OCI-LY1 (cell line): ENCODE measurements at regions not wholly inside any gene's neighbourhood (a gene's known extent, or its start where the extent isn't known, plus 50 kb on each side); places are given as distances from the start of the nearest gene placed in this dataset.

Experiments
- H2AFZ ChIP-seq: fragments of 200-600 bp; sonication (generic), shearing (Covaris generic); 2 replicates; pipeline ENCODE4 v1.6.0; 2014; ENCODE audit warnings: antibody characterized with exemption, mild to moderate bottlenecking, low read length
- H3F3A ChIP-seq: fragments of 200-600 bp; sonication (generic), shearing (Covaris generic); 2 replicates; pipeline ENCODE4 v1.6.0; 2014; ENCODE audit warnings: mild to moderate bottlenecking, antibody characterized with exemption, low read length, moderate library complexity; ENCODE audit not compliant: insufficient read depth
- H3K27ac ChIP-seq: fragments of 200-600 bp; sonication (generic); 2 replicates; pipeline ENCODE4 v1.5.1; 2014; ENCODE audit warnings: low read length, mixed run types, mild to moderate bottlenecking, low read depth; ENCODE audit not compliant: poor library complexity, severe bottlenecking
- H3K27me3 ChIP-seq: fragments of 200-600 bp; sonication (generic); 2 replicates; pipeline ENCODE4 v1.6.0; 2014; ENCODE audit warnings: antibody characterized with exemption, mild to moderate bottlenecking, low read length, moderate library complexity; ENCODE audit not compliant: insufficient read depth
- H3K36me3 ChIP-seq: fragments of 200-600 bp; sonication (generic); 2 replicates; pipeline ENCODE4 v1.6.1; 2014; ENCODE audit warnings: mild to moderate bottlenecking, antibody characterized with exemption, low read length, moderate library complexity, mixed read lengths; ENCODE audit not compliant: insufficient read depth
- H3K4me1 ChIP-seq: fragments of 200-600 bp; sonication (generic); 2 replicates; pipeline ENCODE4 v1.5.1; 2014; ENCODE audit warnings: mild to moderate bottlenecking, low read length, moderate library complexity; ENCODE audit not compliant: insufficient read depth, severe bottlenecking
- H3K4me2 ChIP-seq: fragments of 200-600 bp; sonication (generic), shearing (Covaris generic); 2 replicates; pipeline ENCODE4 v1.6.1; 2014; ENCODE audit warnings: low read length
- H3K4me3 ChIP-seq: fragments of 200-600 bp; sonication (generic); 2 replicates; pipeline ENCODE4 v1.5.1; 2014; ENCODE audit warnings: low read length, low read depth, mild to moderate bottlenecking, mixed read lengths; ENCODE audit not compliant: poor library complexity, severe bottlenecking
- H3K79me2 ChIP-seq: fragments of 200-600 bp; shearing (Covaris generic); 2 replicates; pipeline ENCODE4 v1.6.1; 2016; ENCODE audit warnings: mixed run types, low read length, mixed read lengths; ENCODE audit not compliant: insufficient read depth
- H3K9ac ChIP-seq: fragments of 200-600 bp; sonication (generic), shearing (Covaris generic); 2 replicates; pipeline ENCODE4 v1.6.1; 2014; ENCODE audit warnings: mild to moderate bottlenecking, low read length, mixed read lengths
- H3K9me2 ChIP-seq: fragments of 200-600 bp; sonication (generic), shearing (Covaris generic); 2 replicates; pipeline ENCODE4 v1.6.1; 2014; ENCODE audit warnings: low read depth, mild to moderate bottlenecking, low read length, mixed read lengths
- H3K9me3 ChIP-seq: fragments of 200-600 bp; shearing (Covaris generic); 2 replicates; pipeline ENCODE4 v1.6.1; 2014; ENCODE audit warnings: low read length, mixed read lengths
- H4K20me1 ChIP-seq: fragments of 200-600 bp; sonication (generic), shearing (Covaris generic); 2 replicates; pipeline ENCODE4 v1.6.0; 2016; ENCODE audit warnings: mild to moderate bottlenecking, low read length; ENCODE audit not compliant: insufficient read depth
- CTCF ChIP-seq: fragments of 200-600 bp; sonication (generic), shearing (Covaris generic); IDR thresholded peaks from 2 replicates; pipeline ENCODE4 v1.5.1; 2017; ENCODE audit warnings: mild to moderate bottlenecking, antibody characterized with exemption, low read length, moderate library complexity, mixed read lengths
- EZH2 ChIP-seq: fragments of 200-600 bp; sonication (generic), shearing (Covaris generic); IDR thresholded peaks from 2 replicates; pipeline ENCODE4 v1.8.0; 2017; ENCODE audit warnings: borderline replicate concordance, mixed run types, mild to moderate bottlenecking, antibody characterized with exemption, low read length, moderate library complexity, mixed read lengths

GRCh38 chr4:164440199-164440598 is 313.7 kb upstream of the SMIM31 start:
- H3K36me3 ChIP-seq: no peaks in the 10 kb centered on the region
- no peaks in the 10 kb centered on the region for H4K20me1 ChIP-seq
- no peaks in the 10 kb centered on the region for H3K27me3 ChIP-seq
- no peak for TF ChIP-seq EZH2
- TF ChIP-seq CTCF: no peak
- H3K27ac ChIP-seq: no peak overlapping the region
- no peaks in the 10 kb centered on the region for H3K4me1 ChIP-seq
- H2AFZ ChIP-seq: no peak overlapping the region
- H3K9ac ChIP-seq: no peak overlapping the region
- no peak overlapping the region for H3K4me3 ChIP-seq
- no peaks in the 10 kb centered on the region for H3K9me2 ChIP-seq
- no peaks in the 10 kb centered on the region for H3K9me3 ChIP-seq
- no peaks in the 10 kb centered on the region for H3K79me2 ChIP-seq
- H3F3A ChIP-seq: no peaks in the 10 kb centered on the region
- H3K4me2 ChIP-seq: no peak overlapping the region

GRCh38 chr4:164441109-164441508 is 312.8 kb upstream of the SMIM31 start:
- H3K27ac ChIP-seq: no peak overlapping the region

GRCh38 chr4:164442180-164442579 is 311.8 kb upstream of the SMIM31 start:
- Histone ChIP-seq H3K4me1 (no peaks in the 10 kb centered on the region), H3K36me3 (no peaks in the 10 kb centered on the region), H3K27ac (no peak overlapping the region), H3K79me2 (no peaks in the 10 kb centered on the region), H3K9ac (no peak overlapping the region), H3K9me2 (no peaks in the 10 kb centered on the region), H3F3A (no peaks in the 10 kb centered on the region), H3K27me3 (no peaks in the 10 kb centered on the region), H3K4me2 (no peak overlapping the region), H2AFZ (no peak overlapping the region), H3K4me3 (no peak overlapping the region), H3K9me3 (no peaks in the 10 kb centered on the region), H4K20me1 (no peaks in the 10 kb centered on the region)
- TF ChIP-seq CTCF: no peak
- no peak for TF ChIP-seq EZH2

More at GRCh38 chr4:164441109-164441508, 312.8 kb upstream of the SMIM31 start:
- H3K4me1 ChIP-seq: no peaks in the 10 kb centered on the region
- H3K4me3 ChIP-seq: no peak overlapping the region
- no peaks in the 10 kb centered on the region for H3K27me3 ChIP-seq
- no peak for TF ChIP-seq EZH2
- TF ChIP-seq CTCF: no peak
- no peak overlapping the region for H2AFZ ChIP-seq
- H3K9me3 ChIP-seq: no peaks in the 10 kb centered on the region
- H4K20me1 ChIP-seq: no peaks in the 10 kb centered on the region
- no peak overlapping the region for H3K4me2 ChIP-seq
- no peaks in the 10 kb centered on the region for H3K79me2 ChIP-seq
- no peaks in the 10 kb centered on the region for H3K9me2 ChIP-seq
- H3F3A ChIP-seq: no peaks in the 10 kb centered on the region
- H3K36me3 ChIP-seq: no peaks in the 10 kb centered on the region
- H3K9ac ChIP-seq: no peak overlapping the region
